ENCODE measurements at regions not wholly inside any gene's neighbourhood (a gene's known extent, or its start where the extent isn't known, plus 50 kb on each side); places are given as distances from the start of the nearest gene placed in this dataset.
"Not testable (repeated sequence)": the region's sequence is repeated elsewhere in the genome, so short reads cannot be mapped to it uniquely, and the experiment has no call there.

DNA sequence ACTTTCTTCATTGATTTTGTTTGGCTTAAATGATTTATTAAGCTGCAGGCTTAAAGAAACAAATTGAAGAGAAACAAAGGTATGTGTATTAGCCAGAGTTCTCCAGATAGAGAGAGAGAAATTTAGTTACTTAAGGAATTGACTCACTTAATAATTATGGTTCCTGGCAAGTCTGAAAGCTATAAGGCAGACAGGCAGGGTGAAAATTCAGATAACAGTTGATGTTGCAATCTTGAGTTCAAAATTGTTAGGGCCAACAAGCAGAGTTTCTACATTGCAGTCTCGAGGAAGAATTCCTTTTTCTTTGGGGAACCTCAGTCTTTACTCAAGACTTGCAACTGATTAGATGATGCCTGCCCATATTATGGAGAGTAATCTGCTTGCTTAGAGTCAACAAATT is 593.5 kb downstream of the ADCYAP1 start:
- no peak for FAIRE-seq

DNA sequence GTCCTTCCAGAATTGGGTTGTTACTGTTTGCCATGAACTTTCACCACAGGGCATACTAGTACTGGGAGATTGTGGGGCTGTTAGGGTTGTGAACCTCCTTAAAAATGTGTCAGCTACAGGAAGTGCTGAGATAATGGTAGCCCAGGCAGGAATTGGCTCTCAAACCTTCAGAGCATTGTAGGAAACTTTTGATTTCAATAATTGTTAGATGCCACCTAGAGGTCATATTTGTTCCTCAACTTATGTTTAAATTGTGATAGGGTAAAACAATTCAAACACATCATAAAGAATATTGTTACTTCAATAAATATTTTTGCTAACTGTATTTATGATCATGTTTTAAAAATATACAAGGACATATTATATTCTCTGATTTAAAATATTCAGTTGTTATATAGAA is 594.6 kb downstream of the ADCYAP1 start:
- no peak for FAIRE-seq

DNA sequence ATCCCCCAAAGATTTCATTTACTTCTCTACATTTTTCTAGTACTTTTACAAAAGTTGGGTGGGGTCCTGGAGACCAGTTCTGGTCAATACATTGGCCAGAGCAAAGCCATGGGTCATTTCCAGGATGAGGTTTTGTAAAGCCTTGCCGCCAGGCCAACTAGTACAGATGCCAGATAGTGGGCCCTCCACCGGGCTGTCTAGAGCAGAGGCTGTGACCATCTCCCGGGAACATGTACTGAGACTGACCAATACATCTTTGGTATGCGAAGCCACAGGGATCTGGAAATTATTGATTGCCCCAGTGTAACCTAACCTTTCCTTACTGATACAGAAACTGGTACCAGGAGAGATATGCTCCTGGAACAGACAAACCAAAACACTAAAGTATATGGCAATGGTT is 599.2 kb downstream of the ADCYAP1 start:
- FAIRE-seq = no peak

DNA sequence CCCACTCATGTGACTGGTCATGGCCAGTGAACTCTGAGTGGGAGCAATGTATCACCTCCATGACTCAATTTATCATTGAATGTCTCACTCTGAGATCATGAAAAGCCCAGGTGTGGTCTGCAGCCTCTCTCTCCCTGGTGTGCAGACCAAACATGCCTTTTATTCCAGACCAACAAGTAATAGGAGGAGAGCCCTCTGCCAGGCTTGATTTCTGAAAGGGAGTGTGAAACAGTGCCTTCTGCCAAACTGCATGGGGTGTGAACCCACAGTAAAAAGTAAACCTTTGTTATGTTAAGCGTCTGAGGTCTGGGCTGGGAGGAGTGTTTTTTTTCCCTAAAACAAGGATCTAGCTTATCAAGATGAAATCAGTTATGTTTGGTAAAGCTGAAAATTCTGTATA is 601.2 kb downstream of the ADCYAP1 start:
- no peak for FAIRE-seq

DNA sequence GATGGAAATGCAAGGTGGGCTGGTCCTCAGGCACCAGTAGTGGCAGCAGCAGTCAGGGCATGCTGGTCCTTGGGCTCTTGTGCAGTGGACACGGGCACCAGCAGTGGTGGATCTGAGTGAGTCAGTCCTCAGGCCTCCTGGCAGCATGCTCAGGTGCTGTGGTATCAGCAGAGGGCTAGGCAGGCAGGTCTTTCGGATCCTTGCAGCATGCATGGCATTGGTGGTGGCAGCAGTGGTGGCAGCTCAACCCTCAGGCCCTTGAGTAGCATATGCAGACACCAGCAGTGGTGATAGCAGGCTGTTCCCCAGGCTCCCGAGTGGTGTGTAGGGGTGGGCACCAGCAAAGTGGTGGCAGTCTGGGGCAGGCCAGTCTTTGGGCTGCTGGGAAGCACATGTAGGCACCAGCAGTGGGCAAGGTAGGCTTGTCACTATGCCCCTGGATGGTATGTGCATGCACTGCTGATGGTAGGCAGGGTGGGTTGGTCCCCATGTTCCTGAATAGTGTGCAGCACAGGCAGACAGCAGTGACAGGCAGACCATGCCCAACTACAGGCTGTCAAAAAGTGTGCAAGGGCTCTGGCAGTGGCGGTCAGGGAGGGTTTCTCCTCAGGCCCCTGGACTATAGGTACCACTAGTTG is 606.0 kb downstream of the ADCYAP1 start:
- no peak for FAIRE-seq

DNA sequence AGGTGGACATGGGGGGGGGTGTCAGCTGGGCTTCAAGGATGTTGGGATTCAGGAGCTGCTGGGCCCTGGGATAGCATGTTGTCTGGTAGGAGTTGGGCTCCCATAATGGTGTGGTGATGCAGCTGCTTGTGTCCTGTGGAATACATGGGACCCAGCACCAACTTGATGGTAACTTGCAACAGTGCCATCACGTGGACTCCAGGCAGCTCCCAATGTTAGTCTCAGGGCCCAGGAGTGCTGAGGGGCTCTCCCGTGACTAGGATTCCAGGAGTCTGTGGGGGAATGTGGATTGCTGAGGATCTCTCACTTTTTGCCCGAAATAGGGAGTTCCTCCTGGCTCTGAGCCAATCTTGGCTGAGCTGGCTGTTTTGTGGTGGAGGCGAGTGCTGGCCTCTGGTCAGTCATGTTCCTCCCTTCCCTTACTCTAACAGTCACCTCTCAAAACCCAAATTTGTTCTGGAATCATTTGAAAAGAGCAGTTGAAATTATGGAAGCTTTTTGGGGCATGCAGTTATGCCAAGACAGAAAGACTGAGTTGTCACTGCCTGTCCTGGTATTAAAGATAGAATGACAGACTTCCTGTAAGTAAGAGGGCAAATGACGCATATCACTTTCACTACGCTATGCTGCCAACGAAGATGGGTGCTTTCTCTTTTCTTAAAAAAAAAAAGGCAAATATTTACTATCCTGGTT is 607.1 kb downstream of the ADCYAP1 start:
- no peak for FAIRE-seq

DNA sequence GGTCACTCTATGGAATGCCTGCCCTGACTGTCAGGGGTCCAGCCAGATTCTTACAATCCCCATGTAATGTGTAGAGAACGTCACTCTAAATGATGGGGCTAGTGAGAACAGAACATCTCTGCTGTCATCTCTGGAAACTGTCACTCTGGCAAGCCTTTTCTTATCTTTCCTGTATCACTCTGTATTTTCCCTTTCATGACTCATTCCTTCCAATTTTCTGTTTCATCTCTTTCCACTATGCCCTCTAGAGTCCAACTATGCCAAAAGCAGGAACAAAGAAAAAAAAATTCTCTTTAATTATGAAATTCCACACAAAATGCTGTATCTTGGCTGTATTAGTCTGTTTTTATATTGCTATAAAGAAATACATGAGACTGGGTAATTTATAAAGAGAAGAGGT is 608.8 kb downstream of the ADCYAP1 start:
- no peak for FAIRE-seq

DNA sequence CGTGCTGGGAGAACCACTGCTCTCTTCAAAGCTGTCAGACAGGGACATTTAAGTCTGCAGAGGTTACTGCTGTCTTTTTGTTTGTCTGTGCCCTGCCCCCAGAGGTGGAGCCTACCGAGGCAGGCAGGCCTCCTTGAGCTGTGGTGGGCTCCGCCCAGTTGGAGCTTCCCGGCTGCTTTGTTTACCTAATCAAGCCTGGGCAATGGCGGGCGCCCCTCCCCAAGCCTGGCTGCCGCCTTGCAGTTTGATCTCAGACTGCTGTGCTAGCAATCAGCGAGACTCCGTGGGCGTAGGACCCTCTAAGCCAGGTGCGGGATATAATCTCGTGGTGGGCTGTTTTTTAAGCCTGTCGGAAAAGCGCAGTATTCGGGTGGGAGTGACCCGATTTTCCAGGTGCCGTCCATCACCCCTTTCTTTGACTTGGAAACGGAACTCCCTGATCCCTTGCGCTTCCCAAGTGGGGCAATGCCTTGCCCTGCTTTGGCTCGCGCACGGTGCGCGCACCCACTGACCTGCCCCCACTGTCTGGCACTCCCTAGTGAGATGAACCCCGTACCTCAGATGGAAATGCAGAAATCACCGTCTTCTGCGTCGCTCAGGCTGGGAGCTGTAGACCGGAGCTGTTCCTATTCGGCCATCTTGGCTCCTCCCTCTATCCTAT is 617.0 kb downstream of the ADCYAP1 start:
- not testable (repeated sequence) for FAIRE-seq

DNA sequence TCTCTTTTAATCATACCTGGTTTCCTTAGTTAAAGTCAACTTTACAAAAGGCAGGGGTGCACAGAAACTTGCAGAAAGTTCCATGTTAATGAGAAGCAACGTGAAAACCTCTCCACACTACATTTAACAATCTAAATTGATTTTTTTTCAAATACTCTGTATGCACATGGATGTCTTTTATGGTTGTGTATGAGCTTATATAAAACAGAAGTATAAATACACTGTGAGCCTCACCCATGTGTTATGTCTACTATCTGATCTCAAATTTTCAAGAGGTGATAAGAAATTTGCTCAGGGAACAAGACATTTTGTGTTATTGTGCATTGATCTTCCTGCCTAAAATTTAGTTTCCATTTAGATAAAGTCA is 617.6 kb downstream of the ADCYAP1 start:
- FAIRE-seq = no peak

DNA sequence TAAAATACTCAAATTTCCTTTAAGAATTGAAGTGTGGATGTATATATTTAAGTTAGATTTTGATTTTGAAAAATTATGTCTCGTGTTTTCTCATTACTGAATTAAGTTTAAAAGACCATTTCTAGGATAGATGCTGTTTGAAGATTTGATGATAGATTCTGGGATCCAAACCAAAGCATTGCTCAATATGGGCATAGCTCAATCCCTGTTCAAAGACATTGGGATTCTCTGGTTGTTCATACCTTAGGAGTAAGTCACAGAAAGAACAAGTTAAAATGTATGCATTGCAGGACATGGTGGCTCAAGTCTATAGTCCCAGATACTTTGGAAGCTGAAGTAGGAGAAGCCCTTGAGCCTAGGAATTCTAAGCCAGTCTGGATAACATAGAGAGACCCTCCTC is 622.3 kb downstream of the ADCYAP1 start:
- FAIRE-seq = no peak

DNA sequence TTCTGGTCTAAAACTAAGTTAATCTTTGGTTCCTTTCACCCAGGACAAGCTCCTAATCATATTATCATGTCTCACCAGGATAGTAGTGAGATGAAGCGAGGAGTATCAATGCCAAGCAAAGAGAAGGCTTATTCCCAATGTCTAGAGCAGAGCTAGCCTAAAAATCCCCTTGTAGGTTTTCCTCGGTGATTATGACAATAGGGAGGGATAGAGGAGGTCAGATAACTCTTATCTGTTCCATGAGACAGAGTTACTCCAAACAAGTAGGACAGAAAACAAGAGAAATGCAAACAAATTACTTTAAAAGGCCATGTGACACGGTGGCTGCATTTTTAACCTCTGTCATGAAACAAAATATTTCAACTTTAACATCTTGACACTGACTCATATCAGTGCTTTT is 623.1 kb downstream of the ADCYAP1 start:
- FAIRE-seq = no peak

DNA sequence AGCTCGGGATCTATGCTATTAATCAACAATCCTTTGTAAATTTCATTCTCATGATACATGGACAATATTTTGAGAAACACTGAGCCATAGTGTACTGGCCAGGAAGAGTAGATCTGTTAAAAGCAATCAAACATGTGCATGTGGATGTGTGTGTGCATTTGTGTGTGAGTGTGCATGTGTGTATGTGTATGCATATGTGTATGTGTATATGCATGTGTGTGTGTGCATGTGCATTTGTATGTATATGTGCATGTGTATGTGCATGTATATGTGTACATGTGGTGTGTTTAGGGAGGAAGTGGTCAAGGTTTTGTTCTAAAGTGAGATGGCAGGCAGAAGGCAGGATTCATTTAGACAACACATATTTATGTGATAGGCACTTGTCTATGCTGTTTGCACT is 623.8 kb downstream of the ADCYAP1 start:
- no peak for FAIRE-seq

DNA sequence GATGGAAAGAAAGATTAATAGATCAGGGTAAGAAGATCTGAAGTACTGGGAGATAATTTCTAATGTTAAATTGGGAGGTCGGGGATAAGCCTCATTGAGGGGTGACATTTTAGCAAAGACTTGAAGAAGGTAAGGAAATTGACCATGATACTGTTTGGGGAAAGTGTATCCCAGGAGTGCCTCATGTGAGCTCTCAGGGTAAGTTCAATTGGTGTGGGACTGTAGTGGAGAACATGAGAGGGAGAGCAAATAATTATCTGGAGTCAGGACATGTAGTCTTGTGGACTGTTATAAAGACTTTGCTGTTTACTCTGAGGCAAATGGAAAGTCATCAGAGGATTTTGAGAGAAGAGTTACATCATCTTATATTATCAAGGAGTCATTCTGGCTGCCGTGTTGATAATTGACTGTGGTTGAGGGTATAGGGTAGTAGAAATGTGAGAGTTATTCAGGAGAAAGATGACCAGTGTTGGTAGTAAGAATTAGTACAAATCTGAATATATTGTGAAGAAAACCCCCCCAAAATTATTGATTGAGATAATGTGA is 624.4 kb downstream of the ADCYAP1 start:
- FAIRE-seq = no peak

DNA sequence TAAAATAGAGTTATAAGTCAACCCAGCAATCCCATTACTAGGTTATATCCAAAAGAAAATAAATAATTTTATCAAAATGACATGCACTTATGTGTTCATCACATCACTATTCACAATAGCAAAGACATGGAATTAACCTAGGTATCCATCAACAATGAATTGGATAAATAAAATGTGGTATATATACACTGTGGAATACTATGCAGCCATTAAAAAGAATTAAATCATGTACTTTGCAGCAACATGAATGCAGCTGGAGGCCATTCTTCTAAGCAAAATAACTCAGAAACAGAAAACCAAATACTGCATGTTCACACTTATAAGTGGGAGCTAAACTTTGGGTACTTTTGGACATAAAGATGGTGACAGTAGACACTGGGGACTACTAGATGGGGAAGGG is 626.0 kb downstream of the ADCYAP1 start:
- no peak for FAIRE-seq

DNA sequence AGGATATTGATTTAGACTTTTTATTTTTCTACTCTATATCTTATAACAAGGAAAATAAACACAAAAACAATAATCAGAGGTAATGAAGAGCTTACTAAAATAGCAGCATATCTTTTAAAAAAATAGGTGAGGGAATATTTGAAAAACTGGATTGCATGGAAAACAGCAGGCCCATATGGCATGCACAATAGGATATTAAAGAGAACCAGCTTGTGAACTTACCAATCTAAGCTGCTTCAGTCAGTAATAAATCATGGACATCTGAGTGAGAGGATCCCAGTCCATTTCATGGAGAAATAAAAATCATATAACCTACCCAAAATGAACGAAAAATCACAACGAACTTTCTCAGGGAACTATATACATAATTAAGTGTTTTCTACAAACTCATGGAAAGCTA is 634.6 kb downstream of the ADCYAP1 start:
- FAIRE-seq = no peak

DNA sequence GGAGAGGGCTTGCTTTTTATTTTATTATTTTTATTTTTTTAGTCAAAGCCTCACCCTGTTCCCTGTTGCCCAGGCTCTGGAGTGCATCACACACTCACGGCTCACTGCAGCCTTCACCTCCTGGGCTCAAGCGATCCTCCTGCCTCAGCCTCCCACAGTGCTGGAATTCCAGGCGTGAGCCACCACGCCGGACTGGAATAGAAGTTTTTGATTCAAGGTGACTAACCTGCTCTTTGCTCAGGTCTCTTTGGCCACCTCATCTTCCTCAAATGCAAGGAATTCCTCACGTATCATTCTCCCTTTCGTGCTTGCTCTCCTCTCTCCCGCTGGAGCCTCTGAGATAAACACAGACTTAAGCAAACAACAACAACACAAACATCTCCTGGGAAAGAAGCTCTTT is 636.8 kb downstream of the ADCYAP1 start:
- no peak for FAIRE-seq

DNA sequence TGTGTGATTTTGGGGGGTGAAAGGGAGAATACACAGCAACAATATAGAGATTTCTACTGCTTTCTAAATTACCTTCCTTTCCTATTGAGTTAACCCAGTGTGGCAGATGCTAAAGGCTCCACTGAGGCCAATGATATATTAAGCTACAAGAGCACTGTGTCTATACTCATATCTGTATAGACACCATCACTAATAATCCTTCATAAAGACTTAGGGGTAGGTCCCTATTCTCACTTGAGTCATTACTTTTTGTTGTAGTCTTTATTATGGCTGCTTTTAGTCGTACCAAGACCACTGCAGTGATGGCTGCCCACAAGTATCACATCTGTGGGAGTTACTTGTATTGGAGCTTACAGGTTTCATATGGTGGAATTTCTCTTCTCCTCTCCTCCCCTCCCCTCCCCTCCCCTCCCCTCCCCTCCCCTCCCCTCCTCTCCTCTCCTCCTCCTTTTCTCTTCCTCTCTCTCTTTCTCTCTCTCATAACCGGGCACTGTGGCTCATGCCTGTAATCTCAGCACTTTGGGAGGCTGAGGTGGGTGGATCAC is 637.6 kb downstream of the ADCYAP1 start:
- FAIRE-seq = no peak

DNA sequence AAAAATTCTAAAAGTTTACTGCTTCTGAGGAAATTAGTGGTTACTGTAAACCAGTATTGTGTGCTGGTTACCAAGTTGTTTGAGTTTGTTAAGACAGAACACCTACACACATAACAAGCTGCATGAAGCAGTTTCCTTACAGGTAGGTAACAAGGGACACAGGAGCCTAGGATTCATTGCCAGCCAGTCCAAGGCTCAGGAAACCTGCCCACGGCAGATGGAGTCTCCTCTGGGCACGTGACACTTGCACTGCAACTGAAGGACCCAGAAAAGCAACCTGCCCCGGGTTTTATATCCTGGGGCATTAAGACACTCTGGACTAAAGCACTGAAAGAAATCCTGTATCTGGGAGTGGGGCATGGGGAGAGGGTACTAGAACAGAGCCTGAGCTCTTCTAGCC is 639.3 kb downstream of the ADCYAP1 start:
- no peak for FAIRE-seq

DNA sequence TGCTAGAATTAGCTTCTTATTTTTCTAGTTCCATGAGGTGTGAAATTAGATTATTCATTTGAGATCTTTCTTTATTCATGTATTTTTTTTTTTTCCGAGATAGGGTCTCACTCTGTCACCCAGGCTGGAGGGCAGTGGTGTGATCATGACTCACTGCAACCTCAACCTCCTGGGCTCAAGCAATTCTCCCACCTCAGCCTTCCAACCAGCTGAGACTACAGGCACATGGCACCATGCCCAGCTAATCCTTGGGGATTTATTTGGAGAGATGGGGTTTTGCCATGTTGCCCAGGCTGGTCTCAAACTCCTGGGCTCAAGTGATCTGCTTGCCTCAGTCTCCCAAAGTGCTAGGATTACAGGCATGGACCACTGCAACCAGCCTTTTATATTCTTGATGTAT is 653.0 kb downstream of the ADCYAP1 start:
- not testable (repeated sequence) for FAIRE-seq

DNA sequence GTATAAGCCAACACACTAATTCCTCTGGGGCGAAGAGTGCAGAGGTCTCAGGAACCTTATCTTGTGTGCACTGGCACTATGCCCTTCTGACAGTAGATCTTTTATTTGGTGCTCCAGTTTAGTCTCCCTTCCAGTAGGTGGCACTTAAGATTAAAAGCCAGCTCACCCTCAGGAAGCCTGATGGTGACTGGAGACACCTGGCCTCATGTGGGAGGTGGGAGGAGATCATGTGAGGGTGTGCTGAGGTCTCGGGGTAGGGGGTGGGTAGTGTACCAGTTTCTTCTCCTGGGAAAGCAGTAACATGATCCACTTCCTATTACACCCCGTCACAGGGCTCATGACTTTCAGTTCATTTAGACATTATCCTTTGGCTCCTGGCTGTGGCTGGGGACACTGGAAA is 654.9 kb downstream of the ADCYAP1 start:
- FAIRE-seq = no peak

DNA sequence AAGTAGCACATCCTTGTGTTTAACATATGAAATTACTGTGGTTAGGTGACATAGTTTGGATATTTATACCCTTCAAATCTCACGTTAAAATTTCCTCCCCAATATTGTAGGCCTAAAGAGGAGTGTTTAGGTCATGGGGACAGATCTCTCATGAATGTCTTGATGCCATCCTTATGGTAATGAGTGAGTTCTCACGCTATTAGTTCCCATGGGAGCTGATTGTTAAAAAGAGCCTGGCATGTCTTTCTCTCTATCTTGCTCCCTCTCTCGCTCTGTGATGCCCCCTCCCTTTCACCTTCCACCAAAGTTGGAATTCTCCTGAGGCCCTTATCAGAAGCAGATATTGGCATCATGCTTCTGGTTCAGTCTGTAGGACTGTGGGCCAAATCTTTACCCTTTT is 660.1 kb downstream of the ADCYAP1 start:
- no peak for FAIRE-seq

DNA sequence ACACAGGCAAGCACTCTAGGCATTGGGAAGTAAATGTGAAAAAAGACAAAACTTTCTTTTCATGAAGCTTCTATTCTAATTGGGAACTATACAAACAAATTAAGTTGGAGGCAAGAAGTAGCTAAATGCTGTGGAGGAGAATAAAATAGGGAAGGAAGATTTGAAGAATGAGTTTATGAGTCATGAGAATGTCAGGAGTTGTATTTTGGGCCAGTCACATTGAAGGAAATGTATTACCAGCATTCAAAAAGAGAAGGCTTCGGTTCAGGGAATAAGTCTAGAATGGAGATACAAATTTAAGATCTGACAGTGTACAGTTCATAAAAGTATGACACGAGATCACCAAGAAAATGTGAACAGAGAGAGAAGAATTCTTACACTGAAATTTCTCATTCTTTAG is 666.5 kb downstream of the ADCYAP1 start:
- FAIRE-seq = no peak

DNA sequence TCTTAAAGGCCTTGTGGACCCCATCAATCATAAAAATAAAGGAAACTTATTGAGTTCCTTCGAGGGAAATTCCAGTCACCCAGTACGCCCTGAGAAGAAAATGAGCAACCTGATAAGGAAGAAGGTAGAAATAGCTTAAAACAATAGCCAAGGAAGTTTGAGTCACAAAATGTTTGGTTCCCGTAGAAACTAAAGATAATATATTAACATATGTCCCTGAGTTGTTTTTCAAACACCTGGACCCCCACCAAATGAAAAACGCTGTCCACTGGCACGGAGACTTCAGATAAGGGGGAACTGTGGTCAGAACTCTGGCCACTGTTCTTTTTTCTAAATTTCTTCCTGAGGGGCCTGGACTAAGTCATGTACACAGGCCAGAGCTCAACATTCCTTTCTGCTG is 669.1 kb downstream of the ADCYAP1 start:
- no peak for FAIRE-seq

DNA sequence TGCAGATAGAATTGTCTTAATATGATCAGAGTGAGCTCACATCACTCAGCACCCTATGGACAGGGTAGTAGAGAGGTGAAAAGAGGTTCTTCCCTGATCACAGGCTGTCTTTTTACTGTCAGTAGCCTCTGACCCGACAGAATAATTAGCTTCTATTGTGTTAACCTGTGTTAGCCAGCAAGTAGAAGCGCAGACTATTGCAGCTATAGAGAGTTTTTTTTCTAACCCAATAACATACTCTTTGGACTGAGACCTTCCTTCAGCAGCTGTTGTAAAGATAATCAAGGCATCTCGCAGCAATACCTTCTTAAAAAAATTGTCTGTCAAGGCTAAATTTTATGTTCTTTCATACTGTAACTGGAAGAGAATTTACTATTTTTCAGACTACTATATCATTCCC is 670.4 kb downstream of the ADCYAP1 start:
- FAIRE-seq = no peak
